HEK293 (cell line): ENCODE measurements at regions not wholly inside any gene's neighbourhood (a gene's known extent, or its start where the extent isn't known, plus 50 kb on each side); places are given as distances from the start of the nearest gene placed in this dataset.

ENCODE experiments used
- CTCF ChIA-PET: fragments of 350-600 bp; formaldehyde crosslinking; extraction: SDS; loops from one replicate; lab custom pipeline; 2021; ENCODE audit warnings: antibody characterized with exemption; lab: Yijun Ruan, JAX
- POLR2A ChIA-PET: fragments of 300-600 bp; formaldehyde crosslinking; extraction: SDS; loops from one replicate; lab custom pipeline; 2020; ENCODE audit warnings: antibody characterized with exemption, inconsistent platforms; lab: Yijun Ruan, JAX
- H3K27ac ChIP-seq: fragments of 200-500 bp; sonication (Bioruptor generic); 2 replicates; pipeline ENCODE4 v1.5.1; 2014; ENCODE audit warnings: low read depth, low read length, control low read depth, inconsistent platforms; ENCODE audit errors: extremely low read depth
- H3K36me3 ChIP-seq, 2 experiments: fragments of 200-500 bp in 1 of 2; sonication (Bioruptor generic) in 1 of 2; 1 replicate in 1 of 2; 2 replicates in 1 of 2; pipeline ENCODE4 v1.5.1; 2014 to 2017; ENCODE audit warnings: inconsistent platforms in 2 of 2, low read length in 2 of 2; ENCODE audit not compliant: control insufficient read depth in 2 of 2, insufficient read depth in 1 of 2
- H3K4me1 ChIP-seq: fragments of 200-500 bp; sonication (Bioruptor generic); 2 replicates; pipeline ENCODE4 v1.5.1; 2014; ENCODE audit warnings: mild to moderate bottlenecking, low read length, inconsistent platforms; ENCODE audit not compliant: control insufficient read depth, insufficient read depth
- H3K4me3 ChIP-seq: 2 replicates; pipeline ENCODE4 v1.5.1; 2011; ENCODE audit warnings: low read depth, mild to moderate bottlenecking, control low read depth, low read length, moderate library complexity
- H3K9me3 ChIP-seq: fragments of 200-500 bp; sonication (Bioruptor generic); 2 replicates; pipeline ENCODE4 v1.5.1; 2014; ENCODE audit warnings: low read depth, low read length, inconsistent platforms; ENCODE audit not compliant: control insufficient read depth, insufficient read depth
- CTCF ChIP-seq: fragments of 450-650 bp; formaldehyde crosslinking; IDR thresholded peaks from 2 replicates; pipeline ENCODE4 v1.5.1; 2016; ENCODE audit warnings: missing biosample characterization, missing genetic modification characterization
- EGR2 ChIP-seq: fragments of 450-650 bp; formaldehyde crosslinking; IDR thresholded peaks from 2 replicates; pipeline ENCODE4 v1.5.1; 2016; ENCODE audit warnings: low read depth, missing biosample characterization, missing genetic modification characterization
- IKZF3 ChIP-seq: fragments of 450-650 bp; IDR thresholded peaks from 2 replicates; pipeline ENCODE4 v1.5.0; 2018; ENCODE audit warnings: missing biosample characterization, mild to moderate bottlenecking, missing genetic modification characterization, moderate library complexity
- PATZ1 ChIP-seq: fragments of 450-650 bp; formaldehyde crosslinking; IDR thresholded peaks from 2 replicates; pipeline ENCODE4 v1.5.1; 2016; ENCODE audit warnings: missing biosample characterization, missing genetic modification characterization
- YY1 ChIP-seq: fragments of 450-650 bp; formaldehyde crosslinking; IDR thresholded peaks from 2 replicates; pipeline ENCODE4 v1.5.1; 2018; ENCODE audit warnings: missing biosample characterization, missing genetic modification characterization
- ZBTB1 ChIP-seq: fragments of 450-650 bp; formaldehyde crosslinking; IDR thresholded peaks from 2 replicates; pipeline ENCODE4 v1.5.1; 2016; ENCODE audit warnings: missing biosample characterization, missing genetic modification characterization
- ZBTB17 ChIP-seq: fragments of 450-650 bp; formaldehyde crosslinking; IDR thresholded peaks from 2 replicates; pipeline ENCODE4 v1.5.1; 2016; ENCODE audit warnings: missing biosample characterization, missing genetic modification characterization
- ZFHX2 ChIP-seq: fragments of 450-650 bp; formaldehyde crosslinking; conservative IDR thresholded peaks from 2 replicates; pipeline ENCODE4 v1.5.1; 2016; ENCODE audit warnings: missing biosample characterization, missing genetic modification characterization
- ZFP3 ChIP-seq: fragments of 450-650 bp; formaldehyde crosslinking; IDR thresholded peaks from 2 replicates; pipeline ENCODE4 v1.5.1; 2016; ENCODE audit warnings: low read depth, missing biosample characterization, missing genetic modification characterization
- ZFP41 ChIP-seq: fragments of 450-650 bp; formaldehyde crosslinking; IDR thresholded peaks from 2 replicates; pipeline ENCODE4 v1.5.1; 2016; ENCODE audit warnings: missing biosample characterization, missing genetic modification characterization, borderline replicate concordance
- ZIC2 ChIP-seq: fragments of 450-650 bp; formaldehyde crosslinking; IDR thresholded peaks from 2 replicates; pipeline ENCODE4 v1.5.1; 2016; ENCODE audit warnings: missing biosample characterization, missing genetic modification characterization
- ZNF157 ChIP-seq: fragments of 450-650 bp; formaldehyde crosslinking; IDR thresholded peaks from 2 replicates; pipeline ENCODE4 v1.5.1; 2016; ENCODE audit warnings: missing biosample characterization, missing genetic modification characterization
- ZNF2 ChIP-seq: fragments of 450-650 bp; formaldehyde crosslinking; IDR thresholded peaks from 2 replicates; pipeline ENCODE4 v1.5.1; 2016; ENCODE audit warnings: missing biosample characterization, missing genetic modification characterization
- ZNF23 ChIP-seq: fragments of 450-650 bp; formaldehyde crosslinking; IDR thresholded peaks from 2 replicates; pipeline ENCODE4 v1.5.1; 2016; ENCODE audit warnings: missing biosample characterization, missing genetic modification characterization, borderline replicate concordance
- ZNF248 ChIP-seq: fragments of 450-650 bp; formaldehyde crosslinking; IDR thresholded peaks from 2 replicates; pipeline ENCODE4 v1.5.1; 2017; ENCODE audit warnings: missing biosample characterization, missing genetic modification characterization
- ZNF266 ChIP-seq: fragments of 450-650 bp; formaldehyde crosslinking; IDR thresholded peaks from 2 replicates; pipeline ENCODE4 v1.5.1; 2016; ENCODE audit warnings: missing biosample characterization, missing genetic modification characterization, low read depth
- ZNF280C ChIP-seq: fragments of 450-650 bp; formaldehyde crosslinking; IDR thresholded peaks from 2 replicates; pipeline ENCODE4 v1.5.1; 2016; ENCODE audit warnings: missing biosample characterization, missing genetic modification characterization
- ZNF404 ChIP-seq: fragments of 450-650 bp; formaldehyde crosslinking; IDR thresholded peaks from 2 replicates; pipeline ENCODE4 v1.5.1; 2017; ENCODE audit warnings: missing biosample characterization, missing genetic modification characterization
- ZNF48 ChIP-seq: fragments of 450-650 bp; formaldehyde crosslinking; IDR thresholded peaks from 2 replicates; pipeline ENCODE4 v1.5.1; 2016; ENCODE audit warnings: missing biosample characterization, missing genetic modification characterization
- ZNF529 ChIP-seq: fragments of 450-650 bp; formaldehyde crosslinking; IDR thresholded peaks from 2 replicates; pipeline ENCODE4 v1.5.1; 2017; ENCODE audit warnings: missing genetic modification characterization, missing biosample characterization; ENCODE audit not compliant: insufficient replicate concordance
- ZNF571 ChIP-seq: fragments of 450-650 bp; formaldehyde crosslinking; IDR thresholded peaks from 2 replicates; pipeline ENCODE4 v1.5.0; 2017; ENCODE audit warnings: missing biosample characterization, missing genetic modification characterization
- ZNF585B ChIP-seq: fragments of 450-650 bp; formaldehyde crosslinking; IDR thresholded peaks from 2 replicates; pipeline ENCODE4 v1.5.1; 2016; ENCODE audit warnings: missing biosample characterization, missing genetic modification characterization
- ZNF654 ChIP-seq: fragments of 450-650 bp; formaldehyde crosslinking; IDR thresholded peaks from 2 replicates; pipeline ENCODE4 v1.5.1; 2016; ENCODE audit warnings: low read depth, missing biosample characterization, missing genetic modification characterization
- ZNF670 ChIP-seq: fragments of 450-650 bp; formaldehyde crosslinking; IDR thresholded peaks from 2 replicates; pipeline ENCODE4 v1.5.1; 2016; ENCODE audit warnings: missing biosample characterization, missing genetic modification characterization, low read depth
- ZNF677 ChIP-seq: fragments of 450-650 bp; IDR thresholded peaks from 2 replicates; pipeline ENCODE4 v1.5.0; 2018; ENCODE audit warnings: missing biosample characterization, mild to moderate bottlenecking, missing genetic modification characterization, moderate library complexity
- TF ChIP-seq, protein P1 (sequence below): fragments of 450-650 bp; formaldehyde crosslinking; IDR thresholded peaks from 2 replicates; pipeline ENCODE4 v1.5.1; 2016; ENCODE audit warnings: missing biosample characterization, missing genetic modification characterization
- TF ChIP-seq, protein P2 (sequence below): fragments of 450-650 bp; formaldehyde crosslinking; IDR thresholded peaks from 2 replicates; pipeline ENCODE4 v1.5.0; 2017; ENCODE audit warnings: missing biosample characterization, missing genetic modification characterization, borderline replicate concordance
- TF ChIP-seq, protein P3 (sequence below): fragments of 450-650 bp; formaldehyde crosslinking; IDR thresholded peaks from 2 replicates; pipeline ENCODE4 v1.5.1; 2016; ENCODE audit warnings: missing biosample characterization, missing genetic modification characterization

- TF ChIP-seq, protein P1, sequence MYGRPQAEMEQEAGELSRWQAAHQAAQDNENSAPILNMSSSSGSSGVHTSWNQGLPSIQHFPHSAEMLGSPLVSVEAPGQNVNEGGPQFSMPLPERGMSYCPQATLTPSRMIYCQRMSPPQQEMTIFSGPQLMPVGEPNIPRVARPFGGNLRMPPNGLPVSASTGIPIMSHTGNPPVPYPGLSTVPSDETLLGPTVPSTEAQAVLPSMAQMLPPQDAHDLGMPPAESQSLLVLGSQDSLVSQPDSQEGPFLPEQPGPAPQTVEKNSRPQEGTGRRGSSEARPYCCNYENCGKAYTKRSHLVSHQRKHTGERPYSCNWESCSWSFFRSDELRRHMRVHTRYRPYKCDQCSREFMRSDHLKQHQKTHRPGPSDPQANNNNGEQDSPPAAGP (tag by site-specific recombination), result no peak
- TF ChIP-seq ZNF677, result no peak
- no peak for TF ChIP-seq ZBTB1 (tag by site-specific recombination)
- TF ChIP-seq YY1, result no peak
These were observed 121.4 kb upstream of the GMNC start (continued) for GRCh38 chr3:190983875-190984274.

GRCh38 chr3:190973771-190974170, 111.3 kb upstream of the GMNC start:
- no peaks in the 10 kb centered on the region; the same call in none of the 2 replicates for H3K4me1 ChIP-seq
- POLR2A ChIA-PET, result no interaction called here
- H3K9me3 ChIP-seq, result no peaks in the 10 kb centered on the region
- CTCF ChIA-PET, result no interaction called here
- no peaks in the 10 kb centered on the region for H3K36me3 ChIP-seq
- no peak overlapping the region for H3K4me3 ChIP-seq
- peak overlapping the region; percentile 24; the same call in 1 of the 2 replicates for H3K27ac ChIP-seq
- TF ChIP-seq ZNF2 (tag by site-specific recombination) (peak; percentile 59; the same call in 1 of the 2 replicates), IKZF3 (peak; percentile 67; the same call in 1 of the 2 replicates), ZFP3 (tag by site-specific recombination) (no peak), ZNF280C (tag by site-specific recombination) (no peak), ZNF529 (tag by site-specific recombination) (no peak), ZFP41 (tag by site-specific recombination) (no peak), ZFHX2 (no peak), ZNF404 (no peak), ZIC2 (tag by site-specific recombination) (no peak), ZNF157 (tag by site-specific recombination) (no peak), ZNF585B (tag by site-specific recombination) (no peak), ZNF654 (tag by site-specific recombination) (0 out of 2 replicates have a peak, but pooled peaks have one; percentile 7), ZNF248 (tag by site-specific recombination) (no peak), ZNF23 (tag by site-specific recombination) (no peak), ZBTB17 (peak; percentile 69), ZNF670 (tag by site-specific recombination) (no peak), ZNF571 (tag by site-specific recombination) (no peak), ZNF48 (tag by site-specific recombination) (no peak), CTCF (tag by site-specific recombination) (no peak), ZNF266 (tag by site-specific recombination) (no peak), EGR2 (tag by site-specific recombination) (no peak), PATZ1 (tag by site-specific recombination) (no peak), ZNF677 (no peak)
- TF ChIP-seq, protein P2, sequence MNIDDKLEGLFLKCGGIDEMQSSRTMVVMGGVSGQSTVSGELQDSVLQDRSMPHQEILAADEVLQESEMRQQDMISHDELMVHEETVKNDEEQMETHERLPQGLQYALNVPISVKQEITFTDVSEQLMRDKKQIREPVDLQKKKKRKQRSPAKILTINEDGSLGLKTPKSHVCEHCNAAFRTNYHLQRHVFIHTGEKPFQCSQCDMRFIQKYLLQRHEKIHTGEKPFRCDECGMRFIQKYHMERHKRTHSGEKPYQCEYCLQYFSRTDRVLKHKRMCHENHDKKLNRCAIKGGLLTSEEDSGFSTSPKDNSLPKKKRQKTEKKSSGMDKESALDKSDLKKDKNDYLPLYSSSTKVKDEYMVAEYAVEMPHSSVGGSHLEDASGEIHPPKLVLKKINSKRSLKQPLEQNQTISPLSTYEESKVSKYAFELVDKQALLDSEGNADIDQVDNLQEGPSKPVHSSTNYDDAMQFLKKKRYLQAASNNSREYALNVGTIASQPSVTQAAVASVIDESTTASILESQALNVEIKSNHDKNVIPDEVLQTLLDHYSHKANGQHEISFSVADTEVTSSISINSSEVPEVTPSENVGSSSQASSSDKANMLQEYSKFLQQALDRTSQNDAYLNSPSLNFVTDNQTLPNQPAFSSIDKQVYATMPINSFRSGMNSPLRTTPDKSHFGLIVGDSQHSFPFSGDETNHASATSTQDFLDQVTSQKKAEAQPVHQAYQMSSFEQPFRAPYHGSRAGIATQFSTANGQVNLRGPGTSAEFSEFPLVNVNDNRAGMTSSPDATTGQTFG (tag by site-specific recombination), result no peak
- TF ChIP-seq, protein P3, sequence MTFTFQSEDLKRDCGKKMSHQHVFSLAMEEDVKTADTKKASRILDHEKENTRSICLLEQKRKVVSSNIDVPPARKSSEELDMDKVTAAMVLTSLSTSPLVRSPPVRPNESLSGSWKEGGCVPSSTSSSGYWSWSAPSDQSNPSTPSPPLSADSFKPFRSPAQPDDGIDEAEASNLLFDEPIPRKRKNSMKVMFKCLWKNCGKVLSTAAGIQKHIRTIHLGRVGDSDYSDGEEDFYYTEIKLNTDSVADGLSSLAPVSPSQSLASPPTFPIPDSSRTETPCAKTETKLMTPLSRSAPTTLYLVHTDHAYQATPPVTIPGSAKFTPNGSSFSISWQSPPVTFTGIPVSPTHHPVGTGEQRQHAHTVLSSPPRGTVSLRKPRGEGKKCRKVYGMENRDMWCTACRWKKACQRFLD (tag by site-specific recombination), result no peak
